Aorta (tissue), 5 donors: ENCODE measurements at regions not wholly inside any gene's neighbourhood (a gene's known extent, or its start where the extent isn't known, plus 50 kb on each side); places are given as distances from the start of the nearest gene placed in this dataset.

Source experiments
- ATAC-seq: fragments of 200-7000 bp; cut with Tn5 transposase; one replicate; pipeline ENCODE4 v1.9.1; 2022; ENCODE audit warnings: moderate library complexity; ENCODE audit not compliant: low FRiP score
- DNase-seq, 2 donors: peaks; one replicate each; pipeline ENCODE4 v3.0.0-alpha.2; 2020
- H3K27ac ChIP-seq, 2 donors: one replicate each; pipeline ENCODE4 v1.5.1; 2013; ENCODE audit warnings: low read length in 2 of 2, mild to moderate bottlenecking in 2 of 2, moderate library complexity in 2 of 2, control low read depth in 1 of 2, inconsistent platforms in 1 of 2, low read depth in 1 of 2
- H3K27me3 ChIP-seq, 2 donors: one replicate each; pipeline ENCODE4 v1.6.1; 2013; ENCODE audit warnings: control low read depth in 1 of 2, low read length in 1 of 2, mild to moderate bottlenecking in 1 of 2, moderate library complexity in 1 of 2; ENCODE audit not compliant: insufficient read depth in 2 of 2, control insufficient read depth in 1 of 2
- H3K36me3 ChIP-seq, 2 donors: one replicate each; pipeline ENCODE4 v1.6.1; 2013; ENCODE audit warnings: control low read depth in 1 of 2, low read length in 1 of 2, mild to moderate bottlenecking in 1 of 2; ENCODE audit not compliant: insufficient read depth in 2 of 2, control insufficient read depth in 1 of 2
- H3K4me1 ChIP-seq, 2 donors: one replicate each; pipeline ENCODE4 v1.6.1; 2013; ENCODE audit warnings: low read length in 2 of 2, control low read depth in 1 of 2, mild to moderate bottlenecking in 1 of 2, moderate library complexity in 1 of 2; ENCODE audit not compliant: insufficient read depth in 2 of 2, control insufficient read depth in 1 of 2
- H3K4me3 ChIP-seq, 2 donors: one replicate each; pipeline ENCODE4 v1.5.1; 2013; ENCODE audit warnings: low read length in 2 of 2, control low read depth in 1 of 2, mild to moderate bottlenecking in 1 of 2
- H3K9me3 ChIP-seq: one replicate; pipeline ENCODE4 v1.6.1; 2013; ENCODE audit warnings: mild to moderate bottlenecking, low read length; ENCODE audit not compliant: control insufficient read depth
- WGBS, 2 donors: extraction: QIAGEN DNeasy Blood & Tissue Kit; methylation state at CpG; one replicate each; pipeline ENCODE4 v1.1.7; 2013; 5-methylcytosine and 5-hydroxymethylcytosine counted together
- intact Hi-C, 2 donors: fragments of 100-400 bp; cut with DNase I; formaldehyde crosslinking; loops; one replicate each; pipeline versions ENCODE4 v1.14.2 to v1.15.0; 2022
- donor health status: healthy with polysubstance abuse.
- donor health status: Bipolar disorder and iron deficiency.
- donor health status: DM: no; HTN: no; CAD: no.
- donor health status: DM: no; HTN: no; CAD: no.
- donor health status: DM: yes; HTN: yes; CAD: no.

GRCh38 chr4:164571593-164572390 is 182.1 kb upstream of the SMIM31 start:
- 71 to 72% methylated on average over 7 of the region's 7 CpGs for WGBS, 2 donors
- H3K4me1 ChIP-seq: no peaks in the 10 kb centered on the region
- H3K27ac ChIP-seq: no peak overlapping the region
- H3K4me3 ChIP-seq: no peak overlapping the region
- H3K27me3 ChIP-seq: no peaks in the 10 kb centered on the region
- peak in 1 of 2 donors; percentile 20 for DNase-seq
- no peak for ATAC-seq
- intact Hi-C loops: no loop called here
- no peaks in the 10 kb centered on the region for H3K9me3 ChIP-seq
- no peaks in the 10 kb centered on the region for H3K36me3 ChIP-seq

GRCh38 chr4:164572877-164573279 is 181.1 kb upstream of the SMIM31 start:
- DNase-seq: no peak
- intact Hi-C loops: no loop called here
- Histone ChIP-seq H3K4me1 (no peaks in the 10 kb centered on the region), H3K4me3 (no peak overlapping the region), H3K9me3 (no peaks in the 10 kb centered on the region), H3K36me3 (no peaks in the 10 kb centered on the region), H3K27me3 (no peaks in the 10 kb centered on the region), H3K27ac (no peak overlapping the region)
- ATAC-seq: no peak

- ATAC-seq: no peak
- WGBS, 2 donors: 81 to 84% methylated on average over 5 of the region's 5 CpGs
These were observed 178.1 kb upstream of the SMIM31 start for GRCh38 chr4:164575861-164576260.

GRCh38 chr4:164579270-164579942 is 174.5 kb upstream of the SMIM31 start:
- no peak for ATAC-seq
- 81 to 85% methylated on average over 8 of the region's 8 CpGs for WGBS, 2 donors

More at GRCh38 chr4:164575861-164576260, 178.1 kb upstream of the SMIM31 start:
- H3K9me3 ChIP-seq: peaks cover 2% of the 10 kb centered on the region
- H3K27ac ChIP-seq: no peak overlapping the region
- H3K27me3 ChIP-seq: no peaks in the 10 kb centered on the region
- no peak overlapping the region for H3K4me3 ChIP-seq
- intact Hi-C loops: no loop called here
- no peaks in the 10 kb centered on the region for H3K4me1 ChIP-seq
- no peak for DNase-seq
- no peaks in the 10 kb centered on the region for H3K36me3 ChIP-seq

DNA sequence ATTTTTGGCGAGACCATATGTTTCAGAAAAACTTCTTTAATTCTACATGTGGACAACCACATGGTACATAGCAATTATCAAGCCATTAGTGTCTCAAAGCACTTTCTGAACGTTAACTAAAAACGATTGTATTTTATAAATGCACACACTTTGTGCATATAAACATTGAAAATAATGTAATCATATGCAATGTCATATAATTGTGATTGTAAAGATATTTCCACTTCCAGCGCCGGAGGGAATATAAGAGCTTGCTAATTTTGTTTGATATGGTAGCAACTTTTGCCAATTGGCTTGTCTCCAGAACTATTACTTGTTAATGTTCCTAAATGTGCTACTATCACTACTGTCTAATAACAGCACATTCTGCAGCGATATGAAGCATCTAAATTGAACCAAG is 162.3 kb upstream of the SMIM31 start:
- no peaks in the 10 kb centered on the region for H3K4me1 ChIP-seq
- H3K36me3 ChIP-seq: no peaks in the 10 kb centered on the region
- no peak overlapping the region for H3K4me3 ChIP-seq
- intact Hi-C loops: no loop called here
- WGBS, 2 donors: 74 to 79% methylated on average over 6 of the region's 6 CpGs
- H3K27ac ChIP-seq: no peak overlapping the region
- ATAC-seq (no peak), DNase-seq (no peak)
- no peaks in the 10 kb centered on the region for H3K27me3 ChIP-seq
- no peaks in the 10 kb centered on the region for H3K9me3 ChIP-seq

More at GRCh38 chr4:164579270-164579942, 174.5 kb upstream of the SMIM31 start:
- Histone ChIP-seq H3K4me1 (no peaks in the 10 kb centered on the region), H3K9me3 (peaks cover 2% of the 10 kb centered on the region), H3K27ac (no peak overlapping the region), H3K27me3 (no peaks in the 10 kb centered on the region), H3K36me3 (no peaks in the 10 kb centered on the region), H3K4me3 (no peak overlapping the region)
- no peak for DNase-seq
- intact Hi-C loops: no loop called here

GRCh38 chr4:164595751-164596150 is 158.2 kb upstream of the SMIM31 start:
- 72 to 74% methylated on average over 4 of the region's 4 CpGs for WGBS, 2 donors
- no peak for ATAC-seq
- Histone ChIP-seq H3K4me1 (no peaks in the 10 kb centered on the region), H3K27me3 (no peaks in the 10 kb centered on the region), H3K9me3 (peaks cover 1% of the 10 kb centered on the region), H3K36me3 (no peaks in the 10 kb centered on the region), H3K4me3 (no peak overlapping the region), H3K27ac (no peak overlapping the region)
- no peak for DNase-seq
- intact Hi-C loops: no loop called here

DNA sequence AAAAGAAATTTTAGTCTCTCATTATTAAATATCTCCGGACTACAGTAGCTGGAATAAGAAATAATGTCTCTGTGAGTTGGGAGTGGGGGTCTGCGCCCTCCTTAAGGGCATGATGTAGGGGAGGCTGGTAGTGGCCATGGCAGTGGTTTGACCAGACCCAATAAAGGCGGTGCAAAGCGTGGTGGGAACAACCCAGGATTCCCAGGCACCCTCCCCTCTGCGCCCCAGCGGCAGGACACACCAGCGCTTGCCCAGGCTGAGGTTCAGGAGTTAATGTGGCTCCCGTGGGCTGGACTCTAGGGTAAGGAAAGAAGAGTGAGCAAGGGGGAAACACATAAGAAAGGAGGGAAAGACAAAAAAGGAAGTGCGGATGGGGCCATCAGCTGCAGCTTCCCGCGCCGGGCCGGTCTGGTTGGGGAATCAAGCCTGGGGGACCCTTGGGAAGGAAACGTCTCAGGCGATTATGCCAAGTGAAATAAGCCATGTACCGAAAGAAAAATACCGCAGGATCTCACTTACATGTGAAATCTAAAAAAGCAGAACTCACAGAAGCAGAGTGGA is 157.5 kb upstream of the SMIM31 start:
- DNase-seq: no peak
- intact Hi-C loops: no loop called here
- peaks cover 1% of the 10 kb centered on the region for H3K9me3 ChIP-seq
- H3K4me1 ChIP-seq: no peaks in the 10 kb centered on the region
- no peaks in the 10 kb centered on the region for H3K36me3 ChIP-seq
- no peaks in the 10 kb centered on the region for H3K27me3 ChIP-seq
- WGBS, 2 donors: 44 to 54% methylated on average over 17 of the region's 17 CpGs
- H3K27ac ChIP-seq: no peak overlapping the region
- no peak for ATAC-seq
- no peak overlapping the region for H3K4me3 ChIP-seq

GRCh38 chr4:164596927-164597326 is 157.0 kb upstream of the SMIM31 start:
- ATAC-seq (no peak), DNase-seq (no peak)
- intact Hi-C loops: no loop called here
- Histone ChIP-seq H3K4me1 (no peaks in the 10 kb centered on the region), H3K27ac (no peak overlapping the region), H3K9me3 (peaks cover 1% of the 10 kb centered on the region), H3K4me3 (no peak overlapping the region), H3K27me3 (no peaks in the 10 kb centered on the region), H3K36me3 (no peaks in the 10 kb centered on the region)
- 6 to 9% methylated on average over 1 of the region's 1 CpG for WGBS, 2 donors

DNA sequence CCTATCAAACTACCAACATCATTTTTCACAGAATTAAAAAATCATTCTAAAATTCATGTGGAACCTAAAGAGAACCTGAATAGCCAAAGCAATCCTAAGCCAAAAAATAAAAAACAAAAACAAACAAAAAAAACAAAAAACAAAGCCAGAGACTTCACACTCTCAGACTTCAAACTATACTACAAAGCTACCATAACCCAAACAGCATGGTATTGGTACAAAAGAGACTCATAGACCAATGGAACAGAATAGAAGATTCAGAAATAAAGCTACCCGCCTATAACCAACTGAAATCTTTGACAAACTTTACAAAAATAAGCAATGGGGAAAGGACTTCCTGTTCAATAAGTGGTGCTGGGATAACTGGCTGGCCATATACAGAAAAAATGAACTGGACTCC is 152.3 kb upstream of the SMIM31 start:
- H3K36me3 ChIP-seq: no peaks in the 10 kb centered on the region
- no peak overlapping the region for H3K4me3 ChIP-seq
- H3K9me3 ChIP-seq: peaks cover 1% of the 10 kb centered on the region
- no peaks in the 10 kb centered on the region for H3K27me3 ChIP-seq
- ATAC-seq (no peak), DNase-seq (no peak)
- H3K27ac ChIP-seq: no peak overlapping the region
- no peaks in the 10 kb centered on the region for H3K4me1 ChIP-seq
- WGBS, 2 donors: 54 to 81% methylated on average over 1 of the region's 1 CpG
- intact Hi-C loops: no loop called here
